Ishikawa (cell line): ENCODE measurements at regions not wholly inside any gene's neighbourhood (a gene's known extent, or its start where the extent isn't known, plus 50 kb on each side); places are given as distances from the start of the nearest gene placed in this dataset.

Source experiments
- CEBPB ChIP-seq: IDR thresholded peaks from 2 replicates; pipeline ENCODE4 v1.6.1; 2012
- CREB1 ChIP-seq: IDR thresholded peaks from 2 replicates; pipeline ENCODE4 v1.6.1; 2012; ENCODE audit warnings: low read depth
- EGR1 ChIP-seq: IDR thresholded peaks from 2 replicates; pipeline ENCODE4 v1.6.1; 2012
- EP300 ChIP-seq: IDR thresholded peaks from 2 replicates; pipeline ENCODE4 v1.6.1; 2012; ENCODE audit warnings: borderline replicate concordance
- FOXM1 ChIP-seq: IDR thresholded peaks from 2 replicates; pipeline ENCODE4 v1.6.1; 2012; ENCODE audit warnings: low read depth, borderline replicate concordance
- NFIC ChIP-seq: IDR thresholded peaks from 2 replicates; pipeline ENCODE4 v1.6.1; 2012
- RAD21 ChIP-seq: IDR thresholded peaks from 2 replicates; pipeline ENCODE4 v1.6.1; 2012; ENCODE audit warnings: low read depth
- TAF1 ChIP-seq: IDR thresholded peaks from 2 replicates; pipeline ENCODE4 v1.6.1; 2012; ENCODE audit warnings: low read depth, mild to moderate bottlenecking
- TCF12 ChIP-seq: IDR thresholded peaks from 2 replicates; pipeline ENCODE4 v1.6.1; 2012; ENCODE audit warnings: low read depth
- TEAD4 ChIP-seq: IDR thresholded peaks from 2 replicates; pipeline ENCODE4 v1.6.1; 2012
- YY1 ChIP-seq: IDR thresholded peaks from 2 replicates; pipeline ENCODE4 v1.6.1; 2012; ENCODE audit warnings: low read depth
- ZBTB7A ChIP-seq: IDR thresholded peaks from 2 replicates; pipeline ENCODE4 v1.6.1; 2012; ENCODE audit warnings: low read depth
- TF ChIP-seq, protein P1 (sequence below): IDR thresholded peaks from 2 replicates; pipeline ENCODE4 v1.6.1; 2012; ENCODE audit warnings: low read depth, mild to moderate bottlenecking
- TF ChIP-seq, protein P2 (sequence below): IDR thresholded peaks from 2 replicates; pipeline ENCODE4 v1.6.1; 2012
- TF ChIP-seq, protein P3 (sequence below): IDR thresholded peaks from 2 replicates; pipeline ENCODE4 v1.6.1; 2012

DNA sequence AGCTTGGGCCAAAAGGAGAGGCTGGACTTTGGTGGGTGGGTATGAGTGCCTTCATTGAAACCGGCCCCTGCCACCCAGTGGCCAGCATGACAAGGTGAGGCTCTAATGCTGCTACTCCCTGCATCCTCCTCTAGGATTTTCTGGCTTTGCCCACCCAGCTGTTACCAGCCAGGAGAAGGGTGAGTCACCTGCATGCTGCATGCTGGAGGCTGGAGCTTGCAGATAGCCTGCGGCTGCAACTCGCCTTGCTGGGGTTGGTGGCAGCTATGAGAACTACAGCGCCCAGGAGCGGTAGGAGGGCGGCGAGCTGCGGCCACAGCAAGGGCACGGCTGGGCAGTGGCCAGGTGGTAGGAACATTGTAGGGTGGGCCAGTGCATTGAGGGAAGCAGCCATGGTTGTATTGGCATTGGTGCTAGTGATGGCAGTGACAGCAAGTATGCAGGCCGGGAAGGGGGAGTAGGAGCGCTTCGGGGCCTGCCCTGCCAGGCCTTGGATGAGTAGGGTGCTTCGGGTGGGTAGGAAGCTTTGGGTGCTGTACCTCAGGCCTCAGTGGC lies 75.4 kb upstream of the SLC35G4 start:
- TF ChIP-seq TAF1 (no peak), EGR1 (no peak), TEAD4 (no peak), NFIC (no peak), CREB1 (no peak), RAD21 (no peak), EP300 (no peak), ZBTB7A (no peak), TCF12 (no peak), YY1 (no peak), FOXM1 (no peak), CEBPB (no peak)
- TF ChIP-seq, protein P1, sequence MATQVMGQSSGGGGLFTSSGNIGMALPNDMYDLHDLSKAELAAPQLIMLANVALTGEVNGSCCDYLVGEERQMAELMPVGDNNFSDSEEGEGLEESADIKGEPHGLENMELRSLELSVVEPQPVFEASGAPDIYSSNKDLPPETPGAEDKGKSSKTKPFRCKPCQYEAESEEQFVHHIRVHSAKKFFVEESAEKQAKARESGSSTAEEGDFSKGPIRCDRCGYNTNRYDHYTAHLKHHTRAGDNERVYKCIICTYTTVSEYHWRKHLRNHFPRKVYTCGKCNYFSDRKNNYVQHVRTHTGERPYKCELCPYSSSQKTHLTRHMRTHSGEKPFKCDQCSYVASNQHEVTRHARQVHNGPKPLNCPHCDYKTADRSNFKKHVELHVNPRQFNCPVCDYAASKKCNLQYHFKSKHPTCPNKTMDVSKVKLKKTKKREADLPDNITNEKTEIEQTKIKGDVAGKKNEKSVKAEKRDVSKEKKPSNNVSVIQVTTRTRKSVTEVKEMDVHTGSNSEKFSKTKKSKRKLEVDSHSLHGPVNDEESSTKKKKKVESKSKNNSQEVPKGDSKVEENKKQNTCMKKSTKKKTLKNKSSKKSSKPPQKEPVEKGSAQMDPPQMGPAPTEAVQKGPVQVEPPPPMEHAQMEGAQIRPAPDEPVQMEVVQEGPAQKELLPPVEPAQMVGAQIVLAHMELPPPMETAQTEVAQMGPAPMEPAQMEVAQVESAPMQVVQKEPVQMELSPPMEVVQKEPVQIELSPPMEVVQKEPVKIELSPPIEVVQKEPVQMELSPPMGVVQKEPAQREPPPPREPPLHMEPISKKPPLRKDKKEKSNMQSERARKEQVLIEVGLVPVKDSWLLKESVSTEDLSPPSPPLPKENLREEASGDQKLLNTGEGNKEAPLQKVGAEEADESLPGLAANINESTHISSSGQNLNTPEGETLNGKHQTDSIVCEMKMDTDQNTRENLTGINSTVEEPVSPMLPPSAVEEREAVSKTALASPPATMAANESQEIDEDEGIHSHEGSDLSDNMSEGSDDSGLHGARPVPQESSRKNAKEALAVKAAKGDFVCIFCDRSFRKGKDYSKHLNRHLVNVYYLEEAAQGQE, result no peak
- TF ChIP-seq, protein P2, sequence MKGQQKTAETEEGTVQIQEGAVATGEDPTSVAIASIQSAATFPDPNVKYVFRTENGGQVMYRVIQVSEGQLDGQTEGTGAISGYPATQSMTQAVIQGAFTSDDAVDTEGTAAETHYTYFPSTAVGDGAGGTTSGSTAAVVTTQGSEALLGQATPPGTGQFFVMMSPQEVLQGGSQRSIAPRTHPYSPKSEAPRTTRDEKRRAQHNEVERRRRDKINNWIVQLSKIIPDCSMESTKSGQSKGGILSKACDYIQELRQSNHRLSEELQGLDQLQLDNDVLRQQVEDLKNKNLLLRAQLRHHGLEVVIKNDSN, result no peak
- TF ChIP-seq, protein P3, sequence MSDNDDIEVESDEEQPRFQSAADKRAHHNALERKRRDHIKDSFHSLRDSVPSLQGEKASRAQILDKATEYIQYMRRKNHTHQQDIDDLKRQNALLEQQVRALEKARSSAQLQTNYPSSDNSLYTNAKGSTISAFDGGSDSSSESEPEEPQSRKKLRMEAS, result no peak

DNA sequence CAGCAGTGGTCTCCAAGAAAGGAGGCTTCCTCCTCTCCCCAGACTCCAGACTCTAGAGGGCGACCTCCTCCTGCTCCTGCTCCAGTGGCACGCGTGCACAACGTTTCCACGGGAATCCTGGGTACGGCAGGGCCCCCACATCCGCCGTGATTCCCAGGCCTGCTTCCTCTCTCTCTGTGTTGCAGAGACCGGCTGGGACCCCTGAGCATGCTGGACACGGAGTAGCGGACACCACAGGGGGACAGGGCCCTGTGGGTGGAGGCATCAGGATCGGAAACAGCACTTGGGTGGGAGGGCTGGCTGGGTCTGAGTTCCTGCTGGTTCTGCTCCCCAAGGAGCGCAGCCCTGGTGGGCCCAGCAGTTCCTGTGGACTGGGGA lies 75.9 kb upstream of the SLC35G4 start:
- no peak for TF ChIP-seq FOXM1
- TF ChIP-seq TCF12, result no peak
- no peak for TF ChIP-seq YY1
- no peak for TF ChIP-seq NFIC
- no peak for TF ChIP-seq ZBTB7A
- no peak for TF ChIP-seq RAD21
- TF ChIP-seq, protein P1, result no peak

DNA sequence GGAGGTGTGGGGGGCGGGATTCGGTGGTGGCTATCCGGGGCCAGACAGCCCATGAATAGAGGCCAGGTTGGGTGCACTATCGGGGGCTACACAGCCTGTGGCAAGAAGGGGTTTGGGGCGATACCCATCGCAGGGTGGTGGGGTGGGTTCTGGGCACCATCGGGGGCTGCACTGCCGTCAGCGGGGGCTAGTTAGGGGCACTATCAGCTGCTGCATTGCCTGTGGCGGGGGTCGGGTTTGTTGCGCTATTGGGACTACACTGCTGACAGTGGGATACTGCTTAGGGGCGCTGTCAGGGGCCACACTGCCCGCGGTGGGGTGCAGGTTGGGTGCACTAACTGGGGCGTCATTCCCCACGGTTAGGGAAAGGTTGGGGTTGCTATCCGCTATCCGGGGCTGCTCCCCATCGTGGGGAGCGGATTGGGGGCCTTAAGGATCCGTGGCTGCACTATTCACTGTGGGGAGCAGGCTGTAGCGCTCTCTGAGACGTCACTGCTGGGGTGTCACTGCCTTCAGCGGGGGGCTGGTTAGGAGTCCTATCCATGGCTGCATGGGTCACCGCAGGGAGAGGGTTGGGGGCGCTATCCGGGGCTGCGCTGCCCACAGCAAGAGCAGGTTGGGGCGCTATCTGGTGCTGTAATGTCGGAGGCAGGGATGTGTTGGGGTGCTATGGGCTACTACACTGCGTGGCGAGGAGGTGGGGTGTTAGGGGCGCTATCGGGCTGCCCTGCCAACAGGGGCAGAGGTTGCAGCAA lies 76.5 kb upstream of the SLC35G4 start:
- TF ChIP-seq TAF1 (no peak), TEAD4 (no peak), CEBPB (no peak), FOXM1 (no peak), RAD21 (no peak), YY1 (no peak), EGR1 (no peak), EP300 (no peak), CREB1 (no peak), NFIC (no peak), ZBTB7A (no peak), TCF12 (no peak)
- TF ChIP-seq, protein P2, result no peak
- TF ChIP-seq, protein P1, result no peak
- TF ChIP-seq, protein P3, result no peak

DNA sequence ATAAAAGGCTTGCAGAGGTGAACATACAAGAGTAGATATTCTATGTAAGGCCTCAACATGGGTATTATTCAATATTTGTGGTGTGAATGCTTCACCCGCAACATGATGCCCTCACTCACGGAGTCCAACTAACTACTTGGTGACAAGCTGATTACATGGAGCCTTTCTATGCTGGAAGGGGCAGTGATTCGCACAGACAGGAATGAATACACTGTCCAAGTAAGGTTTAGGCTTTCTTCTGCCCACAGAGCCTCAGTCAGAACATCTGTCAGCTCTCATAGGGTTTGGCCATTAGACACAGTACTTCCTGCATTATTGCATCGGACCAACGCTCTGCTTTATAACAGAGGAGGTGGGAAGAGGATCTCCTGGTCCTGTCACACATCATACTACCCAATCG lies 80.3 kb upstream of the SLC35G4 start:
- TF ChIP-seq FOXM1, result no peak
- TF ChIP-seq, protein P2, result no peak
